CD4-positive, CD25-positive, alpha-beta regulatory T cell (primary cell): ENCODE measurements at regions not wholly inside any gene's neighbourhood (a gene's known extent, or its start where the extent isn't known, plus 50 kb on each side); places are given as distances from the start of the nearest gene placed in this dataset.

Experiments used
- ATAC-seq, 2 donors: fragments of 150-1000 bp; cut with Tn5 transposase; one replicate each; pipeline ENCODE4 v1.10.0; 2021; ENCODE audit warnings: low read depth in 2 of 2, moderate number of reproducible peaks in 2 of 2, moderate library complexity in 1 of 2
- DNase-seq, 3 donors: peaks; one replicate each; pipeline versions ENCODE4 v3.0.0 to v3.0.0-alpha.2; 2012 to 2022; ENCODE audit warnings: mixed read lengths in 1 of 3
- H3K27ac ChIP-seq: one replicate; pipeline ENCODE4 v1.7.0; 2013; ENCODE audit warnings: mild to moderate bottlenecking, low read length; ENCODE audit not compliant: insufficient read depth, poor library complexity, severe bottlenecking
- H3K27me3 ChIP-seq: one replicate; pipeline ENCODE4 v1.7.0; 2013; ENCODE audit warnings: low read length; ENCODE audit not compliant: control insufficient read depth, insufficient read depth
- H3K36me3 ChIP-seq: one replicate; pipeline ENCODE4 v1.7.0; 2013; ENCODE audit warnings: mild to moderate bottlenecking, low read length, moderate library complexity; ENCODE audit not compliant: control insufficient read depth, insufficient read depth
- H3K4me1 ChIP-seq: 2 replicates; pipeline ENCODE4 v1.7.0; 2013; ENCODE audit warnings: mild to moderate bottlenecking, low read length; ENCODE audit not compliant: insufficient read depth, control insufficient read depth, poor library complexity, severe bottlenecking
- H3K4me3 ChIP-seq: one replicate; pipeline ENCODE4 v1.7.0; 2013; ENCODE audit warnings: low read depth, mild to moderate bottlenecking, low read length, moderate library complexity
- H3K9me3 ChIP-seq, 2 experiments: 1 replicate in 1 of 2; 2 replicates in 1 of 2; pipeline ENCODE4 v1.7.0; 2013; ENCODE audit warnings: low read length in 2 of 2, mild to moderate bottlenecking in 1 of 2, moderate library complexity in 1 of 2; ENCODE audit not compliant: control insufficient read depth in 2 of 2
- H3K27ac Mint-ChIP-seq, 3 donors: one replicate each; pipeline ENCODE4 v1.8.0; 2020 to 2022; ENCODE audit warnings: mild to moderate bottlenecking in 3 of 3, mixed read lengths in 3 of 3, moderate library complexity in 2 of 3
- H3K27me3 Mint-ChIP-seq: one replicate; pipeline ENCODE4 v1.8.0; 2022; ENCODE audit warnings: mild to moderate bottlenecking, mixed read lengths
- H3K36me3 Mint-ChIP-seq: one replicate; pipeline ENCODE4 v1.8.0; 2020; ENCODE audit warnings: mixed read lengths
- H3K4me1 Mint-ChIP-seq, 4 donors: one replicate each; pipeline ENCODE4 v1.8.0; 2020 to 2022; ENCODE audit warnings: mixed read lengths in 4 of 4, mild to moderate bottlenecking in 1 of 4
- H3K4me3 Mint-ChIP-seq, 4 donors: one replicate each; pipeline ENCODE4 v1.8.0; 2020 to 2022; ENCODE audit warnings: mild to moderate bottlenecking in 4 of 4, mixed read lengths in 4 of 4, moderate library complexity in 3 of 4
- H3K9me3 Mint-ChIP-seq, 7 donors: one replicate each; pipeline ENCODE4 v1.8.0; 2020 to 2022; ENCODE audit warnings: mixed read lengths in 7 of 7, mild to moderate bottlenecking in 3 of 7, moderate library complexity in 2 of 7

- Mint-ChIP-seq H3K4me1 (no peaks in the 10 kb centered on the region), H3K27ac (no peak overlapping the region), H3K4me3 (no peak overlapping the region), H3K9me3 (peaks cover 0 to 4% (median 0%) of the 10 kb centered on the region in 7 donors), H3K36me3 (no peaks in the 10 kb centered on the region), H3K27me3 (no peaks in the 10 kb centered on the region)
- Histone ChIP-seq H3K27ac (no peak overlapping the region), H3K36me3 (no peaks in the 10 kb centered on the region), H3K27me3 (no peaks in the 10 kb centered on the region), H3K9me3 (no peaks in the 10 kb centered on the region), H3K4me3 (no peak overlapping the region), H3K4me1 (no peaks in the 10 kb centered on the region)
- DNase-seq (no peak), ATAC-seq (no peak)
Observed at GRCh38 chr4:110963662-110964280, 340.9 kb upstream of the PITX2 start.

GRCh38 chr4:110967936-110968335 is 345.1 kb upstream of the PITX2 start:
- Histone ChIP-seq H3K27ac (no peak overlapping the region), H3K9me3 (no peaks in the 10 kb centered on the region), H3K4me1 (no peaks in the 10 kb centered on the region), H3K36me3 (no peaks in the 10 kb centered on the region), H3K4me3 (no peak overlapping the region), H3K27me3 (no peaks in the 10 kb centered on the region)
- no peak for ATAC-seq
- Mint-ChIP-seq H3K9me3 (peaks cover 0 to 1% (median 0%) of the 10 kb centered on the region in 7 donors), H3K36me3 (no peaks in the 10 kb centered on the region), H3K4me3 (no peak overlapping the region), H3K27me3 (no peaks in the 10 kb centered on the region), H3K27ac (no peak overlapping the region), H3K4me1 (no peaks in the 10 kb centered on the region)
- DNase-seq, result no peak

- no peaks in the 10 kb centered on the region for H3K4me1 ChIP-seq
- Mint-ChIP-seq H3K4me1 (no peaks in the 10 kb centered on the region), H3K9me3 (peaks cover 0 to 3% (median 0%) of the 10 kb centered on the region in 7 donors), H3K27me3 (no peaks in the 10 kb centered on the region), H3K36me3 (no peaks in the 10 kb centered on the region), H3K4me3 (no peak overlapping the region), H3K27ac (no peak overlapping the region)
- H3K9me3 ChIP-seq, result no peaks in the 10 kb centered on the region
- H3K4me3 ChIP-seq, result no peak overlapping the region
- no peaks in the 10 kb centered on the region for H3K36me3 ChIP-seq
- DNase-seq (peak in 1 of 3 donors; percentile 0), ATAC-seq (no peak)
- no peaks in the 10 kb centered on the region for H3K27me3 ChIP-seq
- no peak overlapping the region for H3K27ac ChIP-seq
Observed at GRCh38 chr4:110970642-110971041, 347.8 kb upstream of the PITX2 start.

- DNase-seq, result no peak
- Histone ChIP-seq H3K4me3 (no peak overlapping the region), H3K27ac (no peak overlapping the region), H3K36me3 (no peaks in the 10 kb centered on the region), H3K9me3 (no peaks in the 10 kb centered on the region), H3K27me3 (no peaks in the 10 kb centered on the region), H3K4me1 (no peaks in the 10 kb centered on the region)
- H3K27ac Mint-ChIP-seq, result no peak overlapping the region
- no peak for ATAC-seq
- no peaks in the 10 kb centered on the region for H3K36me3 Mint-ChIP-seq
- H3K9me3 Mint-ChIP-seq, result peaks cover 0 to 7% (median 2%) of the 10 kb centered on the region in 7 donors
- H3K27me3 Mint-ChIP-seq, result no peaks in the 10 kb centered on the region
- no peaks in the 10 kb centered on the region for H3K4me1 Mint-ChIP-seq
- no peak overlapping the region for H3K4me3 Mint-ChIP-seq
Observed at GRCh38 chr4:110975338-110975737, 352.5 kb upstream of the PITX2 start.

GRCh38 chr4:110977554-110977953 is 354.7 kb upstream of the PITX2 start:
- H3K4me3 Mint-ChIP-seq, result no peak overlapping the region
- no peaks in the 10 kb centered on the region for H3K4me1 Mint-ChIP-seq
- Histone ChIP-seq H3K4me1 (no peaks in the 10 kb centered on the region), H3K4me3 (no peak overlapping the region), H3K9me3 (no peaks in the 10 kb centered on the region), H3K27me3 (no peaks in the 10 kb centered on the region), H3K36me3 (no peaks in the 10 kb centered on the region), H3K27ac (no peak overlapping the region)
- H3K27ac Mint-ChIP-seq, result no peak overlapping the region
- ATAC-seq, result no peak
- no peak for DNase-seq
- no peaks in the 10 kb centered on the region for H3K27me3 Mint-ChIP-seq
- peaks cover 0 to 7% (median 2%) of the 10 kb centered on the region in 7 donors for H3K9me3 Mint-ChIP-seq
- H3K36me3 Mint-ChIP-seq, result no peaks in the 10 kb centered on the region

- Mint-ChIP-seq H3K36me3 (no peaks in the 10 kb centered on the region), H3K27me3 (no peaks in the 10 kb centered on the region), H3K9me3 (peaks cover 0 to 7% (median 2%) of the 10 kb centered on the region in 7 donors), H3K4me3 (no peak overlapping the region), H3K27ac (no peak overlapping the region), H3K4me1 (no peaks in the 10 kb centered on the region)
- Histone ChIP-seq H3K4me3 (no peak overlapping the region), H3K9me3 (no peaks in the 10 kb centered on the region), H3K27me3 (no peaks in the 10 kb centered on the region), H3K36me3 (no peaks in the 10 kb centered on the region), H3K4me1 (no peaks in the 10 kb centered on the region), H3K27ac (no peak overlapping the region)
- DNase-seq (no peak), ATAC-seq (no peak)
Observed at GRCh38 chr4:110978761-110979160, 355.9 kb upstream of the PITX2 start.

GRCh38 chr4:110982486-110982885 is 359.6 kb upstream of the PITX2 start:
- H3K27me3 Mint-ChIP-seq, result no peaks in the 10 kb centered on the region
- ATAC-seq (no peak), DNase-seq (no peak)
- Histone ChIP-seq H3K27ac (no peak overlapping the region), H3K4me1 (no peaks in the 10 kb centered on the region), H3K36me3 (no peaks in the 10 kb centered on the region), H3K9me3 (no peaks in the 10 kb centered on the region), H3K4me3 (no peak overlapping the region), H3K27me3 (no peaks in the 10 kb centered on the region)
- H3K9me3 Mint-ChIP-seq, result peaks cover 0 to 5% (median 2%) of the 10 kb centered on the region in 7 donors
- H3K36me3 Mint-ChIP-seq, result no peaks in the 10 kb centered on the region
- H3K4me1 Mint-ChIP-seq, result no peaks in the 10 kb centered on the region
- no peak overlapping the region for H3K4me3 Mint-ChIP-seq
- H3K27ac Mint-ChIP-seq, result no peak overlapping the region

GRCh38 chr4:110988722-110989121 is 365.8 kb upstream of the PITX2 start:
- H3K27me3 Mint-ChIP-seq, result no peaks in the 10 kb centered on the region
- Histone ChIP-seq H3K27ac (no peak overlapping the region), H3K27me3 (no peaks in the 10 kb centered on the region)

More at GRCh38 chr4:110988722-110989121, 365.8 kb upstream of the PITX2 start:
- Mint-ChIP-seq H3K4me3 (no peak overlapping the region), H3K9me3 (no peaks in the 10 kb centered on the region), H3K36me3 (no peaks in the 10 kb centered on the region), H3K4me1 (no peaks in the 10 kb centered on the region), H3K27ac (no peak overlapping the region)
- Histone ChIP-seq H3K9me3 (no peaks in the 10 kb centered on the region), H3K4me3 (no peak overlapping the region), H3K4me1 (no peaks in the 10 kb centered on the region), H3K36me3 (no peaks in the 10 kb centered on the region)
- no peak for DNase-seq
- ATAC-seq, result no peak
